Gastrocnemius medialis (tissue), 4 donors: ENCODE measurements at regions not wholly inside any gene's neighbourhood (a gene's known extent, or its start where the extent isn't known, plus 50 kb on each side); places are given as distances from the start of the nearest gene placed in this dataset.
"Not testable (repeated sequence)": the region's sequence is repeated elsewhere in the genome, so short reads cannot be mapped to it uniquely, and the experiment has no call there.

Experiments used
- ATAC-seq, 2 donors: fragments of 150-250 bp; one replicate each; pipeline ENCODE4 v1.9.1; 2016
- DNase-seq, 2 donors: peaks; one replicate each; pipeline ENCODE4 v3.0.0-alpha.2; 2019
- H3K27ac ChIP-seq, 4 donors: fragments of 200-600 bp; sonication (generic); 1 replicate in 1 of 4; 2 replicates in 3 of 4; pipeline ENCODE4 v1.5.1; 2016 to 2018; ENCODE audit warnings: mild to moderate bottlenecking in 2 of 4, moderate library complexity in 1 of 4
- H3K27me3 ChIP-seq, 3 donors: fragments of 200-600 bp; sonication (generic) in 2 of 3; 1 replicate in 1 of 3; 2 replicates in 2 of 3; pipeline versions ENCODE4 v1.5.1 to v1.6.0; 2016 to 2019; ENCODE audit warnings: mild to moderate bottlenecking in 1 of 3, moderate library complexity in 1 of 3
- H3K36me3 ChIP-seq, 2 donors: fragments of 200-600 bp; sonication (generic) in 1 of 2; one replicate each; pipeline ENCODE4 v1.5.1; 2017 to 2018
- H3K4me1 ChIP-seq, 2 donors: fragments of 200-600 bp; sonication (generic) in 1 of 2; one replicate each; pipeline ENCODE4 v1.5.1; 2016 to 2017; ENCODE audit warnings: mild to moderate bottlenecking in 2 of 2
- H3K4me3 ChIP-seq, 4 donors: fragments of 200-600 bp; sonication (generic) in 3 of 4; 1 replicate in 1 of 4; 2 replicates in 3 of 4; pipeline ENCODE4 v1.5.1; 2016 to 2019; ENCODE audit warnings: mild to moderate bottlenecking in 2 of 4
- H3K9me3 ChIP-seq, 3 donors: fragments of 200-600 bp; sonication (generic) in 2 of 3; 1 replicate in 1 of 3; 2 replicates in 2 of 3; pipeline ENCODE4 v1.5.1; 2016 to 2019
- POLR2A ChIP-seq, 2 donors: fragments of 450-650 bp; IDR thresholded peaks; one replicate each; pipeline ENCODE4 v1.6.1; 2017; ENCODE audit warnings: antibody characterized with exemption in 2 of 2, mild to moderate bottlenecking in 2 of 2, moderate library complexity in 2 of 2
- in situ Hi-C, 4 donors: fragments of 200-750 bp; cut with MboI; loops; one replicate each; pipeline versions ENCODE4 v1.15.0 to v1.8.0; 2017; ENCODE audit warnings: low sequenced_read_pairs in 4 of 4
- intact Hi-C: fragments of 100-400 bp; cut with DNase I; formaldehyde crosslinking; loops from one replicate; pipeline ENCODE4 v1.15.1; 2023; ENCODE audit warnings: low total_unique reads
- TF ChIP-seq, protein P1 (sequence below), 5 experiments: fragments of 450-650 bp in 3 of 5; fragments of 200-600 bp in 2 of 5; sonication (generic) in 2 of 5; IDR thresholded peaks in 4 of 5; conservative IDR thresholded peaks in 1 of 5; 1 replicate in 4 of 5; 2 replicates in 1 of 5; pipeline ENCODE4 v1.5.1; 2016 to 2019; ENCODE audit warnings: antibody characterized with exemption in 5 of 5, mild to moderate bottlenecking in 3 of 5, moderate library complexity in 3 of 5

- Histone ChIP-seq H3K36me3 (no peaks in the 10 kb centered on the region), H3K4me1 (no peaks in the 10 kb centered on the region), H3K27me3 (no peaks in the 10 kb centered on the region), H3K4me3 (no peak overlapping the region), H3K27ac (no peak overlapping the region), H3K9me3 (no peaks in the 10 kb centered on the region)
- no peak for DNase-seq
- intact Hi-C loops (no loop called here), in situ Hi-C loops (no loop called here)
- no peak for ATAC-seq
- no peak for TF ChIP-seq POLR2A (IDR thresholded peaks at IDR 0.05)
- TF ChIP-seq, protein P1, sequence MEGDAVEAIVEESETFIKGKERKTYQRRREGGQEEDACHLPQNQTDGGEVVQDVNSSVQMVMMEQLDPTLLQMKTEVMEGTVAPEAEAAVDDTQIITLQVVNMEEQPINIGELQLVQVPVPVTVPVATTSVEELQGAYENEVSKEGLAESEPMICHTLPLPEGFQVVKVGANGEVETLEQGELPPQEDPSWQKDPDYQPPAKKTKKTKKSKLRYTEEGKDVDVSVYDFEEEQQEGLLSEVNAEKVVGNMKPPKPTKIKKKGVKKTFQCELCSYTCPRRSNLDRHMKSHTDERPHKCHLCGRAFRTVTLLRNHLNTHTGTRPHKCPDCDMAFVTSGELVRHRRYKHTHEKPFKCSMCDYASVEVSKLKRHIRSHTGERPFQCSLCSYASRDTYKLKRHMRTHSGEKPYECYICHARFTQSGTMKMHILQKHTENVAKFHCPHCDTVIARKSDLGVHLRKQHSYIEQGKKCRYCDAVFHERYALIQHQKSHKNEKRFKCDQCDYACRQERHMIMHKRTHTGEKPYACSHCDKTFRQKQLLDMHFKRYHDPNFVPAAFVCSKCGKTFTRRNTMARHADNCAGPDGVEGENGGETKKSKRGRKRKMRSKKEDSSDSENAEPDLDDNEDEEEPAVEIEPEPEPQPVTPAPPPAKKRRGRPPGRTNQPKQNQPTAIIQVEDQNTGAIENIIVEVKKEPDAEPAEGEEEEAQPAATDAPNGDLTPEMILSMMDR (IDR thresholded peaks at IDR 0.05 in 4 of 5, conservative IDR thresholded peaks at IDR 0.05 in 1 of 5): no peak
Observed at GRCh38 chr2:144644549-144644948, 124.6 kb upstream of the ZEB2 start.

DNA sequence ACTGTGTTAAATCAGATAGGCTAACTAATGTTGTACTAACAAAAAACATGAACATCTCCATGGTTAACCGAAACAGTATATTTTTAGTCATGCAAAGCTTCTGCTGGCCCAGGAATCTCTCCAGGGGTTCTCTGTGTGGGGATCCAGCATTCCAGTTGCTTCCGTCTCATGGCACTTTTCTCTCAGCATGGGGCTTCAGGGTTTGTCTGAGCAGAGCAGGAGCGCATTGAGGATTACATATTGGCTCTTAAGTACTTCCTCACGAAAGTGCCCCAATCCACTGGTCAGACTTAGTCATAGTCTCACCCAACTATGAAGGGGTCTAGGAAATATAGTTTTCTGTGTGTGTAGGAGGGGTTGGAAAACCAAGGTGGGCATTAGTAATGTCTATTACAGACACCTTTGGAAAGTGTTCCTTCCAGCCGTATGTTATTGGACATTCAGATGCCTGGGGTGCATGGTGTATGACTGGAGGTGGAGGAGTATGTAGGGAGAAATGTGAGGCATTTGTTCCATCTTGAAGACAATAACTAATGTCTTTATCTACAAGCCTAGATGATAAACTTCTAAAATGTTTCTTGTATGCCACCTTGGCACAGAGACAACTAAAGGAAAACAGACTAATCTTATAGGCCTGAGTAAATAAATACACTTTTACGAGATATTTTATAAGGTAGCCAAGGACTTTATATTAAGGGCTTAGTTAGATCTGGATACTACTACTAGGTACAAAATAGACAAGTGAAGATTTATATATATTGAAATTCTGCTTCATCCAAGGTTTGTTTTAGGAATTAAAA is 123.8 kb upstream of the ZEB2 start:
- intact Hi-C loops (no loop called here), in situ Hi-C loops (no loop called here)
- H3K4me3 ChIP-seq: no peak overlapping the region
- TF ChIP-seq, protein P1 (IDR thresholded peaks at IDR 0.05 in 4 of 5, conservative IDR thresholded peaks at IDR 0.05 in 1 of 5): no peak
- no peak for TF ChIP-seq POLR2A (IDR thresholded peaks at IDR 0.05)
- ATAC-seq (no peak), DNase-seq (no peak)
- no peak overlapping the region for H3K27ac ChIP-seq
- H3K27me3 ChIP-seq: no peaks in the 10 kb centered on the region
- no peaks in the 10 kb centered on the region for H3K4me1 ChIP-seq
- no peaks in the 10 kb centered on the region for H3K36me3 ChIP-seq
- H3K9me3 ChIP-seq: no peaks in the 10 kb centered on the region

DNA sequence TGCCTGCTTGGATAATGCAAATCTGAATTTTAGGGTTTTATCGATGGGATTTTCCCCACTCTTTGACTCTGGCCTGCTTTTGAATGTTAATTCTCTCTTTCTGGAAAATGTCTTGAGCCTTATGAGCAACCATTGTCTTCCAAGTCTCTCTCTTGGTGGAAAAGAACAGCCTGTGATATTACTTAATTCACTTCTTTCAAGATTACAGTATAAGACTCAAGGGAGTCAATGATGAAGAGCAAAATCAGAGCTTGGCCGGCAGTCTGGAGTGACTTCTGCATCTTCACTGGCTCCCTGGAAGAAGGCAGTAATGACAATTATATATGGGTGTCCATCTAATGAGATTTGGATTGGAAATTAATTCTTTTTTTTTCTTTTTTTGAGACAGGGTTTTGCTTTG is 122.9 kb upstream of the ZEB2 start:
- Histone ChIP-seq H3K4me1 (no peaks in the 10 kb centered on the region), H3K27ac (no peak overlapping the region), H3K27me3 (no peaks in the 10 kb centered on the region), H3K36me3 (no peaks in the 10 kb centered on the region), H3K9me3 (no peaks in the 10 kb centered on the region), H3K4me3 (no peak overlapping the region)
- ATAC-seq (no peak), DNase-seq (no peak)
- TF ChIP-seq, protein P1 (IDR thresholded peaks at IDR 0.05 in 4 of 5, conservative IDR thresholded peaks at IDR 0.05 in 1 of 5): no peak
- TF ChIP-seq POLR2A (IDR thresholded peaks at IDR 0.05): no peak
- in situ Hi-C loops: no loop called here
- intact Hi-C loops: no loop called here

DNA sequence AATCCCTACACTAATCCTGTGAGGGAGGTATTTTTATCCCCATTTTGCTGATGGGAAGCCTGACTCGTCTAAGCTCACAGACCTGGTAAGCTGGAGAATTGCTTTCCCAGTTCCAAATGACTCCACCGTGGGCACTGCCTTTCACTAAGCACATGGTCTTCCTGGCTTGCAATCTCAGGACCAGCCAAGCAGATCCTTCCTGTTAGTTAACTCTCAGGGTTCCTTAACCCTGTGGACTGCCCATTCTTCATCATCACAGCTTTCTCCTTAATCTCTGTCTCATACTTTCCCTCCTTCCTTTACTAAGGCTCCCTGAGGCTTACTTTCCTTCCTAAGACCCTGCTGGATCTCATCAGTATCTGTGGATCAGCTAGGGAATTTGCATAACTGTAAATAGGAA is 122.2 kb upstream of the ZEB2 start:
- TF ChIP-seq POLR2A (IDR thresholded peaks at IDR 0.05): no peak
- TF ChIP-seq, protein P1 (IDR thresholded peaks at IDR 0.05 in 4 of 5, conservative IDR thresholded peaks at IDR 0.05 in 1 of 5): no peak
- Histone ChIP-seq H3K27ac (no peak overlapping the region), H3K4me1 (no peaks in the 10 kb centered on the region), H3K9me3 (no peaks in the 10 kb centered on the region), H3K4me3 (no peak overlapping the region), H3K36me3 (no peaks in the 10 kb centered on the region), H3K27me3 (no peaks in the 10 kb centered on the region)
- in situ Hi-C loops (no loop called here), intact Hi-C loops (no loop called here)
- no peak for ATAC-seq
- DNase-seq: no peak

GRCh38 chr2:144638250-144638649 is 118.3 kb upstream of the ZEB2 start:
- ATAC-seq, H3K4me1 ChIP-seq, DNase-seq, H3K9me3 ChIP-seq, H3K27ac ChIP-seq, in situ Hi-C loops, H3K4me3 ChIP-seq, H3K36me3 ChIP-seq, intact Hi-C loops, H3K27me3 ChIP-seq: not testable (repeated sequence)

DNA sequence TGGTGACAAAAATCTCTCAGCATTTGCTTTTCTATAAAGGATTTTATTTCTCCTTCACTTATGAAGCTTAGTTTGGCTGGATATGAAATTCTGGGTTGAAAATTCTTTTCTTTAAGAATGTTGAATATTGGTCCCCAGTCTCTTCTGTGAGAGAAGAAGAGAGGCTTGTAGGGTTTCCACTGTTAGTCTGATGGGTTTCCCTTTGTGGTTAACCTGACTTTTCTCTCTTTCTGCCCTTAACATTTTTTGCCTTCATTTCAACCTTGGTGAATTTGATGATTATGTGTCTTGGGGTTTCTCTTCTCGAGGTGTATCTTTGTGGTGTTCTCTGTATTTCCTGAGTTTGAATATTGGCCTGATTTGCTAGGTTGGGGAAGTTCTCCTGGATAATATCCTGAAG is 116.9 kb upstream of the ZEB2 start:
- intact Hi-C loops, H3K4me3 ChIP-seq, DNase-seq, H3K27ac ChIP-seq, H3K4me1 ChIP-seq, H3K36me3 ChIP-seq, ATAC-seq, H3K9me3 ChIP-seq, in situ Hi-C loops, H3K27me3 ChIP-seq: not testable (repeated sequence)
